ENCODE measurements at regions not wholly inside any gene's neighbourhood (a gene's known extent, or its start where the extent isn't known, plus 50 kb on each side); places are given as distances from the start of the nearest gene placed in this dataset.
"Not testable (repeated sequence)": the region's sequence is repeated elsewhere in the genome, so short reads cannot be mapped to it uniquely, and the experiment has no call there.

GRCh38 chr4:157713342-157713741 is 459.5 kb downstream of the GASK1B start:
- H3K4me3 Mint-ChIP-seq = no peak overlapping the region
- ATAC-seq (ENCODE audit: low read depth in 2 of 2) (no peak), DNase-seq (no peak)
- H3K27me3 Mint-ChIP-seq = no peaks in the 10 kb centered on the region
- H3K36me3 Mint-ChIP-seq = no peaks in the 10 kb centered on the region
- no peaks in the 10 kb centered on the region for H3K4me1 ChIP-seq (ENCODE audit: control insufficient read depth, insufficient read depth, low read length, poor library complexity, severe bottlenecking)
- H3K27ac ChIP-seq (ENCODE audit: insufficient read depth, low read length, poor library complexity, severe bottlenecking) = no peak overlapping the region
- H3K27ac Mint-ChIP-seq = no peak overlapping the region
- no peaks in the 10 kb centered on the region for H3K4me1 Mint-ChIP-seq
- H3K36me3 ChIP-seq (ENCODE audit: control insufficient read depth, insufficient read depth, low read length) = no peaks in the 10 kb centered on the region
- no peak overlapping the region for H3K4me3 ChIP-seq (ENCODE audit: low read depth, low read length)
- H3K9me3 Mint-ChIP-seq = peaks cover 0 to 10% (median 5%) of the 10 kb centered on the region in 7 donors
- H3K27me3 ChIP-seq (ENCODE audit: control insufficient read depth, insufficient read depth, low read length) = no peaks in the 10 kb centered on the region
- no peaks in the 10 kb centered on the region for H3K9me3 ChIP-seq (ENCODE audit: control insufficient read depth in 2 of 2, low read length in 2 of 2)

- no peaks in the 10 kb centered on the region for H3K27me3 ChIP-seq (ENCODE audit: control insufficient read depth, insufficient read depth, low read length)
- ATAC-seq (ENCODE audit: low read depth in 2 of 2) (no peak), DNase-seq (no peak)
- Mint-ChIP-seq H3K4me3 (no peak overlapping the region), H3K27ac (no peak overlapping the region), H3K4me1 (no peaks in the 10 kb centered on the region), H3K27me3 (no peaks in the 10 kb centered on the region), H3K9me3 (peaks cover 0 to 12% (median 2%) of the 10 kb centered on the region in 7 donors), H3K36me3 (no peaks in the 10 kb centered on the region)
- no peaks in the 10 kb centered on the region for H3K36me3 ChIP-seq (ENCODE audit: control insufficient read depth, insufficient read depth, low read length)
- H3K4me3 ChIP-seq (ENCODE audit: low read depth, low read length) = no peak overlapping the region
- H3K4me1 ChIP-seq (ENCODE audit: control insufficient read depth, insufficient read depth, low read length, poor library complexity, severe bottlenecking) = no peaks in the 10 kb centered on the region
- H3K9me3 ChIP-seq (ENCODE audit: control insufficient read depth in 2 of 2, low read length in 2 of 2) = no peaks in the 10 kb centered on the region
- no peak overlapping the region for H3K27ac ChIP-seq (ENCODE audit: insufficient read depth, low read length, poor library complexity, severe bottlenecking)
Observed at GRCh38 chr4:157706155-157706554, 466.7 kb downstream of the GASK1B start.

- Mint-ChIP-seq H3K27me3 (no peaks in the 10 kb centered on the region), H3K27ac (no peak overlapping the region)
Observed at GRCh38 chr4:157702831-157703230, 470.0 kb downstream of the GASK1B start.

GRCh38 chr4:157701695-157701994 is 471.2 kb downstream of the GASK1B start:
- H3K4me1 Mint-ChIP-seq = no peaks in the 10 kb centered on the region
- DNase-seq (no peak), ATAC-seq (ENCODE audit: low read depth in 2 of 2) (no peak)
- Histone ChIP-seq H3K36me3 (ENCODE audit: control insufficient read depth, insufficient read depth, low read length) (no peaks in the 10 kb centered on the region), H3K27me3 (ENCODE audit: control insufficient read depth, insufficient read depth, low read length) (no peaks in the 10 kb centered on the region), H3K9me3 (ENCODE audit: control insufficient read depth in 2 of 2, low read length in 2 of 2) (no peaks in the 10 kb centered on the region), H3K4me3 (ENCODE audit: low read depth, low read length) (no peak overlapping the region), H3K27ac (ENCODE audit: insufficient read depth, low read length, poor library complexity, severe bottlenecking) (no peak overlapping the region), H3K4me1 (ENCODE audit: control insufficient read depth, insufficient read depth, low read length, poor library complexity, severe bottlenecking) (no peaks in the 10 kb centered on the region)
- H3K27me3 Mint-ChIP-seq = no peaks in the 10 kb centered on the region
- H3K4me3 Mint-ChIP-seq = no peak overlapping the region
- H3K27ac Mint-ChIP-seq = no peak overlapping the region
- H3K9me3 Mint-ChIP-seq = peaks cover 0 to 11% (median 2%) of the 10 kb centered on the region in 7 donors
- H3K36me3 Mint-ChIP-seq = no peaks in the 10 kb centered on the region

More at GRCh38 chr4:157702831-157703230, 470.0 kb downstream of the GASK1B start:
- no peaks in the 10 kb centered on the region for H3K4me1 ChIP-seq (ENCODE audit: control insufficient read depth, insufficient read depth, low read length, poor library complexity, severe bottlenecking)
- H3K9me3 Mint-ChIP-seq = peaks cover 0 to 12% (median 3%) of the 10 kb centered on the region in 7 donors
- no peaks in the 10 kb centered on the region for H3K36me3 ChIP-seq (ENCODE audit: control insufficient read depth, insufficient read depth, low read length)
- H3K4me3 Mint-ChIP-seq = no peak overlapping the region
- no peak overlapping the region for H3K4me3 ChIP-seq (ENCODE audit: low read depth, low read length)
- ATAC-seq (ENCODE audit: low read depth in 2 of 2) (no peak), DNase-seq (no peak)
- H3K27me3 ChIP-seq (ENCODE audit: control insufficient read depth, insufficient read depth, low read length) = no peaks in the 10 kb centered on the region
- H3K36me3 Mint-ChIP-seq = no peaks in the 10 kb centered on the region
- H3K4me1 Mint-ChIP-seq = no peaks in the 10 kb centered on the region
- H3K9me3 ChIP-seq (ENCODE audit: control insufficient read depth in 2 of 2, low read length in 2 of 2) = no peaks in the 10 kb centered on the region
- H3K27ac ChIP-seq (ENCODE audit: insufficient read depth, low read length, poor library complexity, severe bottlenecking) = no peak overlapping the region

- Mint-ChIP-seq H3K4me3 (no peak overlapping the region), H3K4me1 (no peaks in the 10 kb centered on the region), H3K27me3 (no peaks in the 10 kb centered on the region), H3K36me3 (no peaks in the 10 kb centered on the region), H3K9me3 (peaks cover 0 to 8% (median 2%) of the 10 kb centered on the region in 7 donors), H3K27ac (no peak overlapping the region)
- no peak overlapping the region for H3K27ac ChIP-seq (ENCODE audit: insufficient read depth, low read length, poor library complexity, severe bottlenecking)
- H3K36me3 ChIP-seq (ENCODE audit: control insufficient read depth, insufficient read depth, low read length) = no peaks in the 10 kb centered on the region
- no peaks in the 10 kb centered on the region for H3K4me1 ChIP-seq (ENCODE audit: control insufficient read depth, insufficient read depth, low read length, poor library complexity, severe bottlenecking)
- no peak overlapping the region for H3K4me3 ChIP-seq (ENCODE audit: low read depth, low read length)
- no peaks in the 10 kb centered on the region for H3K9me3 ChIP-seq (ENCODE audit: control insufficient read depth in 2 of 2, low read length in 2 of 2)
- no peak for ATAC-seq (ENCODE audit: low read depth in 2 of 2)
- H3K27me3 ChIP-seq (ENCODE audit: control insufficient read depth, insufficient read depth, low read length) = no peaks in the 10 kb centered on the region
- no peak for DNase-seq
Observed at GRCh38 chr4:157700898-157701694, 471.7 kb downstream of the GASK1B start.

- H3K4me3 Mint-ChIP-seq = no peak overlapping the region
- peaks cover 0 to 10% (median 2%) of the 10 kb centered on the region in 7 donors for H3K9me3 Mint-ChIP-seq
- DNase-seq = no peak
- Histone ChIP-seq H3K4me1 (ENCODE audit: control insufficient read depth, insufficient read depth, low read length, poor library complexity, severe bottlenecking) (no peaks in the 10 kb centered on the region), H3K4me3 (ENCODE audit: low read depth, low read length) (no peak overlapping the region), H3K36me3 (ENCODE audit: control insufficient read depth, insufficient read depth, low read length) (no peaks in the 10 kb centered on the region), H3K27me3 (ENCODE audit: control insufficient read depth, insufficient read depth, low read length) (no peaks in the 10 kb centered on the region), H3K9me3 (ENCODE audit: control insufficient read depth in 2 of 2, low read length in 2 of 2) (no peaks in the 10 kb centered on the region), H3K27ac (ENCODE audit: insufficient read depth, low read length, poor library complexity, severe bottlenecking) (no peak overlapping the region)
- H3K27me3 Mint-ChIP-seq = no peaks in the 10 kb centered on the region
- no peak overlapping the region for H3K27ac Mint-ChIP-seq
- no peak for ATAC-seq (ENCODE audit: low read depth in 2 of 2)
- H3K36me3 Mint-ChIP-seq = no peaks in the 10 kb centered on the region
- H3K4me1 Mint-ChIP-seq = no peaks in the 10 kb centered on the region
Observed at GRCh38 chr4:157689476-157689875, 468.9 kb downstream of the GRIA2 start.

- H3K4me3 Mint-ChIP-seq = no peak overlapping the region
- no peaks in the 10 kb centered on the region for H3K4me1 ChIP-seq (ENCODE audit: control insufficient read depth, insufficient read depth, low read length, poor library complexity, severe bottlenecking)
- H3K27ac Mint-ChIP-seq = no peak overlapping the region
- no peaks in the 10 kb centered on the region for H3K4me1 Mint-ChIP-seq
- no peaks in the 10 kb centered on the region for H3K27me3 ChIP-seq (ENCODE audit: control insufficient read depth, insufficient read depth, low read length)
- no peak overlapping the region for H3K27ac ChIP-seq (ENCODE audit: insufficient read depth, low read length, poor library complexity, severe bottlenecking)
- no peak overlapping the region for H3K4me3 ChIP-seq (ENCODE audit: low read depth, low read length)
- H3K27me3 Mint-ChIP-seq = no peaks in the 10 kb centered on the region
- ATAC-seq (ENCODE audit: low read depth in 2 of 2) = no peak
- no peaks in the 10 kb centered on the region for H3K9me3 ChIP-seq (ENCODE audit: control insufficient read depth in 2 of 2, low read length in 2 of 2)
- no peak for DNase-seq
- peaks cover 0 to 10% (median 4%) of the 10 kb centered on the region in 7 donors for H3K9me3 Mint-ChIP-seq
- H3K36me3 Mint-ChIP-seq = no peaks in the 10 kb centered on the region
- no peaks in the 10 kb centered on the region for H3K36me3 ChIP-seq (ENCODE audit: control insufficient read depth, insufficient read depth, low read length)
Observed at GRCh38 chr4:157687971-157688370, 467.4 kb downstream of the GRIA2 start.

GRCh38 chr4:157679326-157679725 is 458.8 kb downstream of the GRIA2 start:
- not testable (repeated sequence) for H3K27ac ChIP-seq (ENCODE audit: insufficient read depth, low read length, poor library complexity, severe bottlenecking); DNase-seq; H3K9me3 ChIP-seq (ENCODE audit: control insufficient read depth in 2 of 2, low read length in 2 of 2); H3K4me1 ChIP-seq (ENCODE audit: control insufficient read depth, insufficient read depth, low read length, poor library complexity, severe bottlenecking); H3K27ac Mint-ChIP-seq; H3K4me3 ChIP-seq (ENCODE audit: low read depth, low read length); H3K4me1 Mint-ChIP-seq; H3K27me3 ChIP-seq (ENCODE audit: control insufficient read depth, insufficient read depth, low read length); H3K27me3 Mint-ChIP-seq; H3K36me3 ChIP-seq (ENCODE audit: control insufficient read depth, insufficient read depth, low read length); H3K4me3 Mint-ChIP-seq; ATAC-seq (ENCODE audit: low read depth in 2 of 2); H3K36me3 Mint-ChIP-seq
- H3K9me3 Mint-ChIP-seq = peaks cover 2 to 16% (median 10%) of the 10 kb centered on the region in 7 donors

Data from CD4-positive, CD25-positive, alpha-beta regulatory T cell (primary cell).